Mucosa of descending colon (tissue), 3 donors: ENCODE measurements at regions not wholly inside any gene's neighbourhood (a gene's known extent, or its start where the extent isn't known, plus 50 kb on each side); places are given as distances from the start of the nearest gene placed in this dataset.

Experiments used
- ATAC-seq: fragments of 200-7000 bp; cut with Tn5 transposase; one replicate; pipeline ENCODE4 v1.9.1; 2020; ENCODE audit warnings: mild to moderate bottlenecking, moderate library complexity
- DNase-seq, 3 donors: peaks; one replicate each; pipeline ENCODE4 v3.0.0-alpha.2; 2020
- H3K36me3 ChIP-seq: fragments of 200-600 bp; one replicate; pipeline ENCODE4 v1.8.0; 2021; ENCODE audit warnings: low read depth, mild to moderate bottlenecking
- H3K4me1 ChIP-seq: fragments of 200-600 bp; one replicate; pipeline ENCODE4 v1.8.0; 2021; ENCODE audit warnings: low read depth, mild to moderate bottlenecking
- H3K4me3 ChIP-seq: fragments of 200-600 bp; one replicate; pipeline ENCODE4 v1.8.0; 2021; ENCODE audit warnings: mild to moderate bottlenecking
- H3K9me3 ChIP-seq: fragments of 200-600 bp; one replicate; pipeline ENCODE4 v1.8.0; 2021; ENCODE audit warnings: mild to moderate bottlenecking
- CTCF ChIP-seq: fragments of 200-600 bp; IDR thresholded peaks from one replicate; pipeline ENCODE4 v1.8.0; 2022; ENCODE audit warnings: antibody characterized with exemption, mild to moderate bottlenecking
- intact Hi-C, 2 donors: fragments of 100-400 bp; cut with DNase I in 1 of 2; cut with micrococcal nuclease in 1 of 2; formaldehyde crosslinking; loops; one replicate each; pipeline versions ENCODE4 v1.11.0 to v1.11.1; 2022; cut with DNase I, micrococcal nuclease
- donor health status: DM: no; HTN: no; CAD: no; lungs with moderate emphysema.
- donor health status: DM: no; HTN: no; CAD: no.
- donor health status: DM: no; HTN: yes; CAD: no.

- Histone ChIP-seq H3K4me3 (no peak overlapping the region), H3K9me3 (no peaks in the 10 kb centered on the region), H3K4me1 (no peaks in the 10 kb centered on the region), H3K36me3 (no peaks in the 10 kb centered on the region)
- DNase-seq, result no peak
- TF ChIP-seq CTCF, result no peak
- intact Hi-C loops, result no loop called here
- no peak for ATAC-seq
These were observed 80.1 kb upstream of the ADRA1D start for GRCh38 chr20:4329232-4329631.

GRCh38 chr20:4328541-4328940 lies 79.5 kb upstream of the ADRA1D start:
- H3K4me1 ChIP-seq, result no peaks in the 10 kb centered on the region
- no peak for TF ChIP-seq CTCF
- H3K36me3 ChIP-seq, result no peaks in the 10 kb centered on the region
- intact Hi-C loops, result no loop called here
- DNase-seq (no peak), ATAC-seq (no peak)
- no peaks in the 10 kb centered on the region for H3K9me3 ChIP-seq
- no peak overlapping the region for H3K4me3 ChIP-seq

- DNase-seq (no peak), ATAC-seq (no peak)
- TF ChIP-seq CTCF, result no peak
- Histone ChIP-seq H3K4me3 (no peak overlapping the region), H3K4me1 (no peaks in the 10 kb centered on the region), H3K9me3 (no peaks in the 10 kb centered on the region), H3K36me3 (no peaks in the 10 kb centered on the region)
- intact Hi-C loops, result no loop called here
These were observed 78.9 kb upstream of the ADRA1D start for GRCh38 chr20:4327956-4328355.

- H3K36me3 ChIP-seq, result no peaks in the 10 kb centered on the region
- H3K4me1 ChIP-seq, result no peaks in the 10 kb centered on the region
- TF ChIP-seq CTCF, result no peak
- H3K9me3 ChIP-seq, result no peaks in the 10 kb centered on the region
- no peak for ATAC-seq
- DNase-seq, result no peak
- intact Hi-C loops, result no loop called here
- H3K4me3 ChIP-seq, result no peak overlapping the region
These were observed 77.3 kb upstream of the ADRA1D start for GRCh38 chr20:4326195-4327065.

GRCh38 chr20:4325548-4326187 lies 76.6 kb upstream of the ADRA1D start:
- DNase-seq (no peak), ATAC-seq (no peak)
- no peaks in the 10 kb centered on the region for H3K9me3 ChIP-seq
- no peaks in the 10 kb centered on the region for H3K36me3 ChIP-seq
- intact Hi-C loops, result no loop called here
- no peaks in the 10 kb centered on the region for H3K4me1 ChIP-seq
- no peak for TF ChIP-seq CTCF
- no peak overlapping the region for H3K4me3 ChIP-seq
